Upper lobe of left lung (tissue), 4 donors: ENCODE measurements at regions not wholly inside any gene's neighbourhood (a gene's known extent, or its start where the extent isn't known, plus 50 kb on each side); places are given as distances from the start of the nearest gene placed in this dataset.
"Not testable (repeated sequence)": the region's sequence is repeated elsewhere in the genome, so short reads cannot be mapped to it uniquely, and the experiment has no call there.

ENCODE experiments used
- CTCF ChIP-seq, 6 experiments: fragments of 450-650 bp in 4 of 6; fragments of 200-600 bp in 2 of 6; sonication (generic) in 2 of 6; IDR thresholded peaks; one replicate each; pipeline ENCODE4 v1.5.1; 2016 to 2019; ENCODE audit warnings: antibody characterized with exemption in 6 of 6
- POLR2AphosphoS5 ChIP-seq, 2 donors: sonication (generic); formaldehyde crosslinking; IDR thresholded peaks; one replicate each; pipeline ENCODE4 v1.5.1; 2017; ENCODE audit warnings: antibody characterized with exemption in 2 of 2

- not testable (repeated sequence) for TF ChIP-seq CTCF, POLR2AphosphoS5 (IDR thresholded peaks at IDR 0.05)
These were observed 192.1 kb upstream of the ZNF469 start for GRCh38 chr16:88190592-88191095.
